ENCODE measurements at regions not wholly inside any gene's neighbourhood (a gene's known extent, or its start where the extent isn't known, plus 50 kb on each side); places are given as distances from the start of the nearest gene placed in this dataset.
A peak's percentile ranks its signal among the peaks of the same experiment; 100 is the strongest.

- ATAC-seq: no peak
- DNase-seq: no peak
Measured at GRCh38 chr10:118246332-118247295, 95.5 kb downstream of the FAM204A start.

GRCh38 chr10:118243907-118244306 is 98.2 kb downstream of the FAM204A start:
- ATAC-seq (no peak), DNase-seq (no peak)

- DNase-seq (peak; percentile 71), ATAC-seq (no peak)
Measured at GRCh38 chr10:118241229-118242137, 100.6 kb downstream of the FAM204A start.

- DNase-seq (no peak), ATAC-seq (no peak)
Measured at GRCh38 chr10:118239236-118239630, 102.9 kb downstream of the FAM204A start.

DNA sequence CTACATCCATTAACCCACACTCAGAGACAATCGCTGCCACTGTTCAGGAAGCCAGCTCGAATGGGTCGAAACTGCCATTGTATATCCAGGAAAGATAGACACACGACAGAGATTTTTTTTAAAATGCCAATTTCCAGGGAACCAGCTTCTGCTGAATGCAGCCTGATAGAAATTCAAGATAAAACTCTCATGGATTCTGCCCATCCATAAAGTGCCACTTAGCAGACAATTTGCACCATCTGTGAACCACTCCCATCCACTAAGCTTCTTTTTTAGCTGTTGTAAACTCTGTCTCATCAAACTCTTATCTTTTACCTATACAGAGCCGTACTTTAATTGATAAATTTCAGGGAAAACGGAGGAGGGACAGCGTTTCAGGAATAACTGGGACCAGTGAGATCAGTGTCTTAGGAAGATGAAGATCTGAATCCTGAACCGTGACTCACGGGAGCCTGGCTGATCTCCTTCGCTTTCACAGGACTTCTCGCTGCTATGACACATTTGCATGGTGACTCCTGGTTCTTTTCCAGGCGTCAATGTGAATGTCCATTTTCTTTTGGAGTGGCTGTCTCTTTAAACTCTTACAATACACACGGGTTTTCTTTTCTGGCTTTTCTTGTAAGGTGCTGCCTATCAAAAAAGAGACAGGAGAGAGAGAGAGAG is 103.4 kb downstream of the FAM204A start:
- no peak for DNase-seq
- no peak for ATAC-seq

- DNase-seq (no peak), ATAC-seq (no peak)
Measured at GRCh38 chr10:118237930-118238329, 104.2 kb downstream of the FAM204A start.

- no peak for DNase-seq
- no peak for ATAC-seq
Measured at GRCh38 chr10:118234683-118235082, 107.4 kb downstream of the FAM204A start.

GRCh38 chr10:118220346-118220850 is 121.7 kb downstream of the FAM204A start:
- ATAC-seq: no peak
- no peak for DNase-seq

DNA sequence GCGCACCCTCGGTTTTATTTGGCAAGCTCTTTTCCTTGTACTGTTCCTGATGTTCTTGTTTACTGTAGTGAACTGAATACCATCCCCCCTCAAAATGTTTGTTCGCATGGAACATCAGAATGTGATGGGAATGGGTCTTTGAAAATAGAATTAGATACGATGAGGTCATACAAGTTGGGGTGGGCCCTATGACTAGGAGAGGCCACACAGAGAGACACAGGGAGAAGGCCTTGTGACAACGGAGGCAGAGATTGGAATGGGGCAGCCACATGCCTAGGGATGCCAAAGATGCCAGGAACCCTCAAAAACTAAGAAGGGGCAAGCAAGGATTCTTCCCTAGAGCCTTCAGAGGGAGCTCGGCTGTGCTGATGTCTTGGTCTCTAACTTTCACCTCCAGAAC is 123.6 kb downstream of the FAM204A start:
- DNase-seq: no peak
- ATAC-seq: no peak

GRCh38 chr10:118216571-118217170 is 125.5 kb downstream of the FAM204A start:
- DNase-seq: no peak
- ATAC-seq: no peak

DNA sequence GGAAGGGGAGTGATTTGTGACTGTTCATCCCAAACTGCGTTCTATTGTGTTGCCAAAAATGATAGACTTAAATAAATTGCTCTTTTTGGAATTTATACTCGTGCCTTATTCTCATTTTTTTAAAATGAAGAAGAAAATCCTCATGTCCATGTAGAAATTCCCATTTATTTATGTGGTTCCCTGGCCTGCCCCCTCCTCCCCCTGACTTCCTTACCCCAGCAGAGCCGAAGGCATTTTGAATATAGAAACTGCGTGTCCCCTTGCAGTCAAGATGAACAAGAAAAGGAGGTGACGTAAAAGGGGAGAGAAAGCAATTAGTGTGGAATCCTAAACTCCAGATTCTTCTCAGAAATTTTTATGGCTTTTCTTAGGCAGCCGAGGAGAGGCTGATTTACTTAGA is 126.1 kb downstream of the FAM204A start:
- no peak for DNase-seq

DNA sequence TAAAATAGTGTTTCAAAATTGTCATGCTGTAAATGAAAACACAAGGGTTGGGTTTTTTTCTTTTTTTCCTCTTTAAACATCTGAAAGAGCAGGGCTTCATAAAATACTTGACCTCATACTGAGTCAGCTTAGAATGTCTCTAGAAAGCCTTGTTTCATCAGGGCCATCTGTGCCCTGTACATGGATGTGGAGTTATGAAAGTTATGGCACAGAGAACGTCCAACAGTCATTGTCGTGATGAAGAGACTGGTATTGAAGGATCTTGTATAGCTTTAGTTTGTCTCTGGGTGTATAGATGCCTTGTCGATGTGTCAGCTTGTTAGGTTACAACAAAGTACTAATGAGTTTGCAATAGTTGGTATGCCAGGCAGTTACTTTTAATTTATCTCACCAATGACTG is 127.3 kb downstream of the FAM204A start:
- ATAC-seq (no peak), DNase-seq (no peak)

More for the DNA sequence above, 126.1 kb downstream of the FAM204A start:
- no peak for ATAC-seq

GRCh38 chr10:118213436-118213835 is 128.7 kb downstream of the FAM204A start:
- no peak for ATAC-seq
- DNase-seq: no peak

- DNase-seq (no peak), ATAC-seq (no peak)
Measured at GRCh38 chr10:118210276-118210675, 131.8 kb downstream of the FAM204A start.

DNA sequence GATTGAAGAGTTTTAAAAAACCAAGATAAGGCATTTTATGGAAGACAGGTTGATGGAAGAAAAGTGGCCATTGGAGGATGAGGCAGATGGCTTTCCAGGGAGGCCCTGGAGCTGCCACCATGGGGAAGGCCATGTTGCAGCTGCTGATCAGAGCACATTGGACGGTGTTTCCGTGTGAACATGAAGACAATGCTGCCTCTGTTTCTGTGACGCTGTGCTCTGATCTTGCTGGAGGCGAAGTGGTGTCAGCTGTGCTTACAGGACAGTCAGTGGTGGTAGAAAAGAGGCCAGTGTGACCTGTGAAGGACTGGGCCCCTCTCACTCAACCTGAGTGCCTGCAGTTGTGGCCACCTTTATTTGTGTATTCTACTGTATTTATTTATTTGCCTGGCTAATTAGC is 132.9 kb downstream of the FAM204A start:
- DNase-seq (no peak), ATAC-seq (no peak)

DNA sequence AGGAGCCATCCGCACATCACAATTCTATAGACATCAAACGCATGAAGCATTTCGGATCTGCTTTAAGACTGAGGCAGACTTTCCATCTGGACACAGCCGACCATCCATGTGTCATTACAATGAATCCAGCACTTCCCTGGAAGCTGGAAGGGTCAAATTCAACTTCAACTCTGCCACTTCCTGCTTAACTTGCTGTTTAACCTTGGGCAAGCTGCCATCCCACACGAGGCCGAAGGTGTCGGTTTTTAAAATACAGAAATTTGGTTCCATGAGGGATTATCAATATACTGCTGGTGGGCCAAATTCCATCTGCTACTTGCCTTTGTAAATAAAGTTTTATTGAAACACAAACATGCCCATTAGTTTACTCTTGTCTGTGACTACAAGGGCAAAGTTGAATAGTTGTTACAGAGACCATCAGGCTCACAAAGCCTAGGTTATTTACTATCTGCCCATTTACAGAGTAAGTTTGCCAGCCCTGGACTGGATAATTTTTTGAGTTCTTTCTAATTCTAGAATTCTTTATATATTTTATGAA is 134.6 kb downstream of the FAM204A start:
- ATAC-seq (no peak), DNase-seq (no peak)

- DNase-seq (no peak), ATAC-seq (no peak)
Measured at GRCh38 chr10:118204292-118204943, 137.7 kb downstream of the FAM204A start.

DNA sequence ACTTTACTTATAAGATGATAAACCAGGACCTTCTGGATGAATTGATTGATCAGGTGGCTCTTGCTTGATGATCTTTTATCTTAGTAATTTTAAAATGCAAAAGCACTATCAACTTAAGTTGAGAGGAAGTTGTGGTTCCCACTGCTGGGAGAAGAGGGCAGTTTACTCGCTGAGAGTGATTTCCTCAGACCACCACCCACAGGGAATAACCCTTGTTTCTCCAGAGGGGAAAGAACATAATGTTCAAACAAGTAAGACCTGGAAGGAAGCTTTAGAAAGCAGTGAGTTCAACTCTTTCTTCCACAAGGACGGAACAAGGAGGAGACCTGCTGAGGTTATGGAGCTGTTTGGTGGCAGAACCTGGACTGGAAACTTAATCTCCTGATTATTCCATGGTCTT is 138.7 kb downstream of the FAM204A start:
- no peak for ATAC-seq
- no peak for DNase-seq

DNA sequence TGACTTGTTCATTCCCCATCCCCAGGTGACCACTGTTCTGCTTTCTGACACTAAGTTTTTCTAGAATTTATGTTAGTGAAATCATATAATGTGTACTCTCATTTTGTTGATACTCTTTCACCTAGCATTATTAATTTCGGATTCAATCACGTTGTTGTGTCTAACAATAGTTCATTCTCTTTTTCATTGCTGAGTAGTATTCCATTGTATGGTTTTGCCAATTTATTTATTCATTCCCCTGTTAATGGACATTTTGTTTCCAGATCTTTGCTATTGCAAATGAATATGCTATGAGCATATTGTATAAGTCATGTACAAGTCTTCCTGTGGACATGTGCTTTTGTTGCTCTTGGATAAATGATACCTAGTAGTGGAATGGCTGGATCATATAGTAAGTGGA is 146.4 kb downstream of the FAM204A start:
- no peak for DNase-seq
- ATAC-seq: no peak

- DNase-seq (no peak), ATAC-seq (no peak)
Measured at GRCh38 chr10:118193642-118194041, 146.9 kb upstream of the RAB11FIP2 start.

- ATAC-seq (no peak), DNase-seq (no peak)
Measured at GRCh38 chr10:118181021-118181420, 134.3 kb upstream of the RAB11FIP2 start.

Measured in stimulated activated naive CD8-positive, alpha-beta T cell treated with anti-CD3 and anti-CD28 coated beads, Interleukin-15, Interleukin-2, amounts not matched to agents 100 U/mL and 50 U/mL, for 24 hours (primary cell).